Smooth muscle cell (in vitro differentiated cells): ENCODE measurements at regions not wholly inside any gene's neighbourhood (a gene's known extent, or its start where the extent isn't known, plus 50 kb on each side); places are given as distances from the start of the nearest gene placed in this dataset.

Experiments
- DNase-seq: peaks from one replicate; lab custom pipeline; 2025; ENCODE audit not compliant: unreplicated experiment; lab: John Stamatoyannopoulos, UW
- H2AFZ ChIP-seq: fragments of 200-600 bp; sonication (generic); 2 replicates; pipeline ENCODE4 v1.6.0; 2016; ENCODE audit warnings: antibody characterized with exemption, low read depth, mild to moderate bottlenecking
- H3F3A ChIP-seq: fragments of 200-600 bp; sonication (generic); 2 replicates; pipeline ENCODE4 v1.6.0; 2017; ENCODE audit warnings: antibody characterized with exemption, low read depth
- H3K27ac ChIP-seq: fragments of 200-600 bp; sonication (generic); 2 replicates; pipeline ENCODE4 v1.5.1; 2016; ENCODE audit warnings: low read depth, mild to moderate bottlenecking
- H3K27me3 ChIP-seq: fragments of 200-600 bp; sonication (generic); 2 replicates; pipeline ENCODE4 v1.6.1; 2016; ENCODE audit warnings: low read depth, mild to moderate bottlenecking
- H3K36me3 ChIP-seq: fragments of 200-600 bp; sonication (generic); 2 replicates; pipeline ENCODE4 v1.5.1; 2016; ENCODE audit warnings: low read depth
- H3K4me1 ChIP-seq: fragments of 200-600 bp; sonication (generic); 2 replicates; pipeline ENCODE4 v1.5.1; 2016; ENCODE audit warnings: low read depth
- H3K4me2 ChIP-seq: fragments of 200-600 bp; sonication (generic); 2 replicates; pipeline ENCODE4 v1.6.0; 2016; ENCODE audit warnings: mild to moderate bottlenecking
- H3K4me3 ChIP-seq: fragments of 200-600 bp; sonication (generic); 2 replicates; pipeline ENCODE4 v1.5.1; 2016; ENCODE audit warnings: mild to moderate bottlenecking
- H3K79me2 ChIP-seq: fragments of 200-600 bp; sonication (generic); 2 replicates; pipeline ENCODE4 v1.6.0; 2016; ENCODE audit warnings: low read depth, mild to moderate bottlenecking
- H3K9ac ChIP-seq: fragments of 200-600 bp; sonication (generic); 2 replicates; pipeline ENCODE4 v1.6.0; 2016; ENCODE audit warnings: low read depth
- H3K9me3 ChIP-seq: fragments of 200-600 bp; sonication (generic); replicated peaks from 2 replicates; pipeline ENCODE4 v1.5.1; 2016; ENCODE audit warnings: low read depth
- H4K20me1 ChIP-seq: fragments of 200-600 bp; sonication (generic); 2 replicates; pipeline ENCODE4 v1.6.0; 2016; ENCODE audit warnings: low read depth
- CTCF ChIP-seq: fragments of 200-600 bp; sonication (generic); IDR thresholded peaks from 2 replicates; pipeline ENCODE4 v1.5.1; 2017; ENCODE audit warnings: borderline replicate concordance, mild to moderate bottlenecking, antibody characterized with exemption; ENCODE audit not compliant: insufficient read depth, poor library complexity, severe bottlenecking
- WGBS: methylation state at CpG from one replicate; pipeline ENCODE4 v1.1.7; 2016; ENCODE audit warnings: low lambda C conversion rate; 5-methylcytosine and 5-hydroxymethylcytosine counted together

DNA sequence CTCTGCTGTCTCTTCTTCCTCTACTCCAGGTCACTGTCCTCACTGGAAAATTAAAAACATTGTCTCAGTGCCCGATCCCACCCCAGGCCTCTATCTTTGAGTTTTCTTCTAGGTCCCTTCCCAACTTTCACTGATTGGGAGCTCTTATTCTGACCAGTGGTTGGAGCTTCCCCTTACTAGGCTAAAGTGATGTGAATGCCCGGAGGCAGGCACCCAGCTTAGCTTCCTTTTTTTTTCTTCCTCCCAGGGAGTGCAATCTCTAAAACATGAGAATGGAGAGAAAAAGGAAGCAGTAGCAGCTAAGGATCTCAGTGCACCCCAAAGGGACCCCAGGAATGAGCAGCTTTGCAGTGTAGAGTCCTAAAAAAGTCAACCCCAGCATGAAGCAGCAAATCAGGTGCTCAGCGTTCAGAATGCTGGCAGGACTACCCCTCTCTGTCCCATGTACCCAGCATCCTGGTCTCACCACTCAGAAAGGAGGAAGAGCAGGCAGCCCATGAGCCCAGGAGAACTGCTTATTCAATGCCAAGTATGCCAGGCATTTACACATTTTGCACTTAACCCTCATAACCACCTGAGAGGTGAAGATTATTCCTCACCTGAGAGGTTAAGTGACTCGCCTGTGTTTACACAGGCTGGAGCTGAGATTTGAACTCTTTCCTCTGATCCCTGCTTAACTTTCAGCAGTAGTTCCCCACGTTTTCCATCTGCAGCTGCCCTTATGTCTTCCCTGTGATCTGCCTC lies 146.2 kb upstream of the PWP1 start:
- DNase-seq: no peak
- peaks cover 3% of the 10 kb centered on the region for H3K27me3 ChIP-seq
- no peaks in the 10 kb centered on the region for H3K9me3 ChIP-seq
- H3K9ac ChIP-seq: no peak overlapping the region
- WGBS: 82% methylated on average over 5 of the region's 5 CpGs
- H3K4me1 ChIP-seq: no peaks in the 10 kb centered on the region
- no peaks in the 10 kb centered on the region for H3K79me2 ChIP-seq
- H2AFZ ChIP-seq: no peak overlapping the region
- H4K20me1 ChIP-seq: no peaks in the 10 kb centered on the region
- no peak overlapping the region for H3K4me2 ChIP-seq
- no peaks in the 10 kb centered on the region for H3K36me3 ChIP-seq
- TF ChIP-seq CTCF: no peak
- no peaks in the 10 kb centered on the region for H3F3A ChIP-seq
- H3K4me3 ChIP-seq: no peak overlapping the region
- no peak overlapping the region for H3K27ac ChIP-seq

DNA sequence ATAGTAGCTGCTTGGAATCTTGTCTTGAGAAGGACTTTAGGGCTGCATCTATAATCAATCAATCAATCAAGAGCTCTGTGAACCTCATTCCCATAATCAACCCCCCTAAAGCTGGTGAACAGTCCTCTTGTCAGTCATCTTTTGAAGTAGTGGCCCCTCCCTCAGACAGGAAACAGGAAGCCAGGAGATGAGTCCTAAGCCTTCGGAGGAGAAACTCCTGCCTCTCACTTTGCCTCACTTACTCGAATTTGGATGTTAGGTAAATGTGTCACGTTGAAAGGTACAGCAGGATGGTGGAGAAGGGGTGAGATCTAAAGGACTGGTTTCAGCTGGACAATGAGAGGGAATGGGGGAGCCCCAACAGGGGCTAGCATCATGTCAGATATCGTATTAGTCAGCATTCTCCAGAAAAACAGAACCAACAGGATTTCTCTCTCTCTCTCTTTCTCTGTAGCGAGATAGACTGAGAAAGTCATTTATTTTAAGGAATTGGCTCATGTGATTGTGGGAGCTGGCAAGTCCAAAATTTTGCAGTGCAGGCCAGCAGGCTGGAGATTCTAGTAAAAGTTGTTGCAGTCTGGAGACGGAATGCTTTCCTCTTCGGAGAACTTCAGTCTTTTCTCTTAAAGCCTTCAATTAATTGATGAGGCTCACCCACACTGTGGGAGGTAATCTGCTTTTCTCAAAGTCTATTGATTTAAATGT lies 144.4 kb upstream of the PWP1 start:
- 87% methylated on average over 7 of the region's 7 CpGs for WGBS
- H3K36me3 ChIP-seq: no peaks in the 10 kb centered on the region
- H3K4me3 ChIP-seq: no peak overlapping the region
- no peaks in the 10 kb centered on the region for H3K9me3 ChIP-seq
- no peaks in the 10 kb centered on the region for H3F3A ChIP-seq
- H2AFZ ChIP-seq: no peak overlapping the region
- H3K27me3 ChIP-seq: peaks cover 3% of the 10 kb centered on the region
- no peak for DNase-seq
- H3K4me2 ChIP-seq: no peak overlapping the region
- no peak overlapping the region for H3K9ac ChIP-seq
- H4K20me1 ChIP-seq: no peaks in the 10 kb centered on the region
- no peaks in the 10 kb centered on the region for H3K4me1 ChIP-seq
- no peak for TF ChIP-seq CTCF
- no peak overlapping the region for H3K27ac ChIP-seq
- H3K79me2 ChIP-seq: no peaks in the 10 kb centered on the region

GRCh38 chr12:107543416-107543815 lies 142.2 kb upstream of the PWP1 start:
- Histone ChIP-seq H3F3A (no peaks in the 10 kb centered on the region), H3K27ac (no peak overlapping the region), H2AFZ (no peak overlapping the region), H3K4me3 (no peak overlapping the region), H3K36me3 (no peaks in the 10 kb centered on the region), H3K27me3 (peaks cover 3% of the 10 kb centered on the region), H3K9ac (no peak overlapping the region), H3K4me2 (no peak overlapping the region), H3K79me2 (no peaks in the 10 kb centered on the region), H3K9me3 (no peaks in the 10 kb centered on the region), H4K20me1 (no peaks in the 10 kb centered on the region), H3K4me1 (no peaks in the 10 kb centered on the region)
- TF ChIP-seq CTCF: no peak
- WGBS: 89% methylated on average over 5 of the region's 5 CpGs
- DNase-seq: no peak
